ENCODE measurements at regions not wholly inside any gene's neighbourhood (a gene's known extent, or its start where the extent isn't known, plus 50 kb on each side); places are given as distances from the start of the nearest gene placed in this dataset.

DNA sequence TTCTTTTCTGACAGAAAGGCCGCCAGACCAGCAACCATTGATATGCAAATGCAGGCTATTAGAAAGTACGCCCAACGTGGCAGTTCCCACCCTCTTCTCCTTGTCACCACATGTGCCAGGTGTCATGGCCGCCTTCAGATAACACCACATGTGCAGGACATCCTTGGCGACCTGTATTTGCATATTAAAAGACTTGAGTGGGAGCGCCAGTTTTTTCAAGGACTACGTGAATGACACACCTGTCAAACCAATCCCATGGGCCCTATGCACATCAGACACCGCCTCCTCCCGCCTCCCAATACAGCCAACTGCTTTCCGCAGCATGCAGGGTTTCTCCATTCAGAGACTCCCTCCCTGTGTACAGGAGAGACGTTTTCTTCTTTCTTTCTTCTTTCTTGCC, 318.6 kb upstream of the FAR2 start:
- TF ChIP-seq, protein P1, sequence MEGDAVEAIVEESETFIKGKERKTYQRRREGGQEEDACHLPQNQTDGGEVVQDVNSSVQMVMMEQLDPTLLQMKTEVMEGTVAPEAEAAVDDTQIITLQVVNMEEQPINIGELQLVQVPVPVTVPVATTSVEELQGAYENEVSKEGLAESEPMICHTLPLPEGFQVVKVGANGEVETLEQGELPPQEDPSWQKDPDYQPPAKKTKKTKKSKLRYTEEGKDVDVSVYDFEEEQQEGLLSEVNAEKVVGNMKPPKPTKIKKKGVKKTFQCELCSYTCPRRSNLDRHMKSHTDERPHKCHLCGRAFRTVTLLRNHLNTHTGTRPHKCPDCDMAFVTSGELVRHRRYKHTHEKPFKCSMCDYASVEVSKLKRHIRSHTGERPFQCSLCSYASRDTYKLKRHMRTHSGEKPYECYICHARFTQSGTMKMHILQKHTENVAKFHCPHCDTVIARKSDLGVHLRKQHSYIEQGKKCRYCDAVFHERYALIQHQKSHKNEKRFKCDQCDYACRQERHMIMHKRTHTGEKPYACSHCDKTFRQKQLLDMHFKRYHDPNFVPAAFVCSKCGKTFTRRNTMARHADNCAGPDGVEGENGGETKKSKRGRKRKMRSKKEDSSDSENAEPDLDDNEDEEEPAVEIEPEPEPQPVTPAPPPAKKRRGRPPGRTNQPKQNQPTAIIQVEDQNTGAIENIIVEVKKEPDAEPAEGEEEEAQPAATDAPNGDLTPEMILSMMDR (IDR thresholded peaks at IDR 0.05; ENCODE audit: control insufficient read depth, insufficient read depth, low read depth, low read length, missing control alignments), result no peak
- no peak for DNase-seq (ENCODE audit: low read depth)

GRCh38 chr12:28844718-28845117, 304.4 kb upstream of the FAR2 start:
- DNase-seq (ENCODE audit: low read depth), result no peak
- no peak overlapping the region for H3K4me3 ChIP-seq (ENCODE audit: control insufficient read depth, low read depth, low read length)
- TF ChIP-seq, protein P1 (IDR thresholded peaks at IDR 0.05; ENCODE audit: control insufficient read depth, insufficient read depth, low read depth, low read length, missing control alignments), result no peak

More for the DNA sequence above, 318.6 kb upstream of the FAR2 start:
- H3K4me3 ChIP-seq (ENCODE audit: control insufficient read depth, low read depth, low read length), result no peak overlapping the region

DNA sequence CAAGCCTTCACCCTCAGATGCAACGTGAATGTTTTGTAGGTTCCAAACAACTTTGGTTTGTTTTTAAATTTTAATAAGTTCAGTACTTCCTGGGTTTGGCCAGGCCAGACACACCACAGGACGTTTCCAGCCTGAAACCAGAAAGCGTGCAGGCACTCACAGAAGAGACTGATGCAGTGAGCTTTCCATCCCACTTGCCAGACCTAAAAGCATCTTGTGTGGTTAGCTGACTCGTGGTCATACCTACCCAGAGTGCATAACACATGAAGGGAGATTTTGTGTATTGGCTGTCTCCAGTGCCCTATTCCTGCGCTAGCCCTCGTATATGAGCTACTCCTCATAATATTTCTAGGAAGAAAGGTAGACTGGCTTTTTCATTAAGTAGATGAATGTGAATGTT, 297.3 kb upstream of the FAR2 start:
- no peak overlapping the region for H3K4me3 ChIP-seq (ENCODE audit: control insufficient read depth, low read depth, low read length)
- TF ChIP-seq, protein P1 (IDR thresholded peaks at IDR 0.05; ENCODE audit: control insufficient read depth, insufficient read depth, low read depth, low read length, missing control alignments), result no peak
- no peak for DNase-seq (ENCODE audit: low read depth)

GRCh38 chr12:28855761-28856310, 293.2 kb upstream of the FAR2 start:
- TF ChIP-seq, protein P1 (IDR thresholded peaks at IDR 0.05; ENCODE audit: control insufficient read depth, insufficient read depth, low read depth, low read length, missing control alignments), result no peak
- H3K4me3 ChIP-seq (ENCODE audit: control insufficient read depth, low read depth, low read length), result no peak overlapping the region
- no peak for DNase-seq (ENCODE audit: low read depth)

DNA sequence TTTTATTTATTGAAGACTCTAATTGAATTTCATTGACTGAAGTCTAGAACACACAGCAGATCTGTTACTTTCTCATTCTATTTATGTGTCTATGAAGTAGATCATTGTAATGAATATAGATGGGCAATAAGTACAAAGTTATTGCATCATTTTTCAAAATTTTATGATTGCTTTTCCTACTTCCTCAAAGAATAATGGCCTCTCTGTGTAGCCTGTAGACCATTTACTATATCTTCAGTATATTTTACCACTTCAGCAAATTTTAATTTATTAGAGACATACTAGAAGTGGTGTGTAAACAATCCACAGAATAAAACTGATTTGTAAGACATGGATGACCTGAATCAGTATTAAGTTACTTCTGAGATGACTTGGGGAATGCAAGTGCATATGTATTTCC, 291.7 kb upstream of the FAR2 start:
- TF ChIP-seq, protein P1 (IDR thresholded peaks at IDR 0.05; ENCODE audit: control insufficient read depth, insufficient read depth, low read depth, low read length, missing control alignments), result no peak
- no peak overlapping the region for H3K4me3 ChIP-seq (ENCODE audit: control insufficient read depth, low read depth, low read length)
- no peak for DNase-seq (ENCODE audit: low read depth)

GRCh38 chr12:28859551-28859950, 289.5 kb upstream of the FAR2 start:
- H3K4me3 ChIP-seq (ENCODE audit: control insufficient read depth, low read depth, low read length), result no peak overlapping the region
- TF ChIP-seq, protein P1 (IDR thresholded peaks at IDR 0.05; ENCODE audit: control insufficient read depth, insufficient read depth, low read depth, low read length, missing control alignments), result no peak
- no peak for DNase-seq (ENCODE audit: low read depth)

DNA sequence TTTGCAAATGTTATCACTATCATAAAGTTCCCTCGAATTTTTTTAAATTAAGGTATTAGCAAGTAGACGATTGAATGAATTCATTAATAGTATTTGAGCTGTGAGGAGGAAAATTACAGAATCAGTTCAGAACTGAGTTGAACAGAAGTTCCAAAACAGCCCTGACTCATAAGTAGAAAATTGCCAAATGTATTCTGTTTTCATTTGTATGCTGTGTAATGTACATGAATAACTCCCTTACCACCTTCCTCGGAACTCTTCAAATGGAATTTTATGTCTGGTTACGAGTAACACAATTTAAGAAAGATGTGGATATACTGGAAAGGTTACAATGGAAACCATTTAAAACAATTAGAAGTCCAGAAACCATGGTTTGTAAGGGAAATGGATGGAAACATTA, 283.3 kb upstream of the FAR2 start:
- no peak for DNase-seq (ENCODE audit: low read depth)
- TF ChIP-seq, protein P1 (IDR thresholded peaks at IDR 0.05; ENCODE audit: control insufficient read depth, insufficient read depth, low read depth, low read length, missing control alignments), result no peak
- H3K4me3 ChIP-seq (ENCODE audit: control insufficient read depth, low read depth, low read length), result no peak overlapping the region

Data from AG09309 (cell line).